Activated CD8-positive, alpha-beta memory T cell treated with anti-CD3 and anti-CD28 coated beads, Interleukin-2, amount 10 ng/mL, durations not matched to agents 7 days and 5 days (primary cell): ENCODE measurements at regions not wholly inside any gene's neighbourhood (a gene's known extent, or its start where the extent isn't known, plus 50 kb on each side); places are given as distances from the start of the nearest gene placed in this dataset.

Source experiments
- ATAC-seq: fragments of 150-1000 bp; cut with Tn5 transposase; one replicate; pipeline ENCODE4 v1.10.0; 2021; ENCODE audit warnings: moderate library complexity
- CTCF ChIA-PET: fragments of 350-600 bp; sonication (Branson Sonifier 250); formaldehyde crosslinking; loops from one replicate; lab custom pipeline; 2021; ENCODE audit warnings: antibody characterized with exemption; lab: Charles Lee
- DNase-seq: peaks from one replicate; pipeline ENCODE4 v3.0.0-alpha.2; 2020
- H3K27ac Mint-ChIP-seq: one replicate; pipeline ENCODE4 v1.8.0; 2021; ENCODE audit warnings: mild to moderate bottlenecking, mixed read lengths
- H3K27me3 Mint-ChIP-seq: one replicate; pipeline ENCODE4 v1.8.0; 2021; ENCODE audit warnings: mixed read lengths
- H3K36me3 Mint-ChIP-seq: one replicate; pipeline ENCODE4 v1.8.0; 2021; ENCODE audit warnings: mild to moderate bottlenecking, mixed read lengths
- H3K4me1 Mint-ChIP-seq: one replicate; pipeline ENCODE4 v1.8.0; 2021; ENCODE audit warnings: mixed read lengths
- H3K4me3 Mint-ChIP-seq: one replicate; pipeline ENCODE4 v1.8.0; 2021; ENCODE audit warnings: mild to moderate bottlenecking, moderate library complexity, mixed read lengths
- H3K9me3 Mint-ChIP-seq: one replicate; pipeline ENCODE4 v1.8.0; 2022; ENCODE audit warnings: low read depth, mixed read lengths

DNA sequence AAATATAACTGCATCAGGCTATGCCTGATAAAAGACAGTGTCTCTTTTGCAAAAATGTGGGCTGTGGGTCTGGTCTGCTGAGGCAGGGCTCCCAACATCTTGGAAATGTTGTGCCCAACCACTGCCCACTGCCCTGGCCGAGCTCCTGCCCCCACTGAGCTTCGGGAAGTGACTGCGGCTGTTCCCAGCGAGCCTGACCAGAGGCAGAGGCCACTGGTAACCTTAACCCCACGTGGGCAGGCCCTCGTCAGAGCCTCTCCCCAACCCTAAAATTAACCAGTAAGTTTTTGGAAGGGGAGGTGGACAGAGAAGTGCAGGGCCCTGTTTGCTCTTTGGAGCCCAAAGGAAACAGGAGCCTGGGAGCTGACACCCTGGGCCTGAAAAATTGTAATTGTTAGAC is 225.9 kb downstream of the MAFB start:
- H3K27ac Mint-ChIP-seq: no peak overlapping the region
- H3K36me3 Mint-ChIP-seq: no peaks in the 10 kb centered on the region
- CTCF ChIA-PET: no interaction called here
- H3K27me3 Mint-ChIP-seq: no peaks in the 10 kb centered on the region
- no peak for DNase-seq
- no peaks in the 10 kb centered on the region for H3K4me1 Mint-ChIP-seq
- no peak for ATAC-seq
- no peak overlapping the region for H3K4me3 Mint-ChIP-seq
- H3K9me3 Mint-ChIP-seq: no peaks in the 10 kb centered on the region

- ATAC-seq (no peak), DNase-seq (no peak)
- H3K27ac Mint-ChIP-seq: no peak overlapping the region
- CTCF ChIA-PET: no interaction called here
- no peaks in the 10 kb centered on the region for H3K9me3 Mint-ChIP-seq
- H3K4me1 Mint-ChIP-seq: no peaks in the 10 kb centered on the region
- H3K27me3 Mint-ChIP-seq: no peaks in the 10 kb centered on the region
- H3K36me3 Mint-ChIP-seq: no peaks in the 10 kb centered on the region
- no peak overlapping the region for H3K4me3 Mint-ChIP-seq
These were observed 226.5 kb downstream of the MAFB start for GRCh38 chr20:40462566-40462965.

DNA sequence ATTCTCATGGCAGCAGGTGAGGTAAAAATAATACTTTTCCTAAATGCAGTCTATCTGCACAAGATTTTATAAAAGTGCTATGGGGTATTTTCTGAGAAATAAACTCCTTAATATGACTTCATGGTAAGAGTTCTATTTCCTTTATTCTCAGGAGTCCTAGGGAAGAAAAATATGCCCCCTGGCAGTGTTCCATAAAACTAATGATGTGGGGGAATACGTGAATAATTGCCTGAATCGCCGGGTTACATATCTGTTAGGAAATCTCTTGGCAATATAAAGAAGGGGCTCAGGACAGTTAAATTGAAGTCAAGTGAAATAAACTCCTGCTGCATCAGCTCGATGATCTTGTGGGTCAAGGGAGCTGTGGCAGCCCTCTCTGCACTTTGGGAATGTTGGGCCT is 229.7 kb downstream of the MAFB start:
- Mint-ChIP-seq H3K36me3 (no peaks in the 10 kb centered on the region), H3K27me3 (no peaks in the 10 kb centered on the region), H3K4me3 (no peak overlapping the region), H3K4me1 (no peaks in the 10 kb centered on the region), H3K27ac (no peak overlapping the region), H3K9me3 (no peaks in the 10 kb centered on the region)
- DNase-seq (no peak), ATAC-seq (no peak)
- CTCF ChIA-PET: no interaction called here

- DNase-seq: no peak
- Mint-ChIP-seq H3K27me3 (no peaks in the 10 kb centered on the region), H3K4me1 (no peaks in the 10 kb centered on the region), H3K4me3 (no peak overlapping the region), H3K9me3 (no peaks in the 10 kb centered on the region), H3K36me3 (no peaks in the 10 kb centered on the region), H3K27ac (no peak overlapping the region)
- ATAC-seq: no peak
- CTCF ChIA-PET: no interaction called here
These were observed 231.6 kb downstream of the MAFB start for GRCh38 chr20:40457404-40457803.

DNA sequence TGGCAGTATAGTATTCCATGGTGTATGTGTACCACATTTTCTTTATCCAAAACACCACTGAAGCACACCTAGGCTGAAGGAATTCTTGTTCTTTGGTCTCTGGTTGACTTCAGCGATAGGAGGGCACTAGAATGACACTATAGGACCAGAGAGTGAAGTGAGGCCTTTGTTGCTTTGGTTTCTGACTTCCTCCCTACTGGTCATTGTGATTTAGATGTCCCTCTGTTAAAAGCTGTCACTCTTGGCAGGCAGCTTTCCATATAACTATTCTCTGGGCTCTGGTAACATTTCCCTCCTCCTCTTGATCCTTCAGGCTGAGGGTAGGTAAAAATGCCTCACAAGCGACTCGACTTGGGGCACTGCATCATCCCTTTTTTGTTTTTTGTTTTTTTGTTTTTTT is 236.3 kb downstream of the MAFB start:
- Mint-ChIP-seq H3K27ac (no peak overlapping the region), H3K9me3 (no peaks in the 10 kb centered on the region), H3K4me1 (no peaks in the 10 kb centered on the region), H3K4me3 (no peak overlapping the region), H3K27me3 (no peaks in the 10 kb centered on the region), H3K36me3 (no peaks in the 10 kb centered on the region)
- ATAC-seq (no peak), DNase-seq (no peak)
- CTCF ChIA-PET: no interaction called here

DNA sequence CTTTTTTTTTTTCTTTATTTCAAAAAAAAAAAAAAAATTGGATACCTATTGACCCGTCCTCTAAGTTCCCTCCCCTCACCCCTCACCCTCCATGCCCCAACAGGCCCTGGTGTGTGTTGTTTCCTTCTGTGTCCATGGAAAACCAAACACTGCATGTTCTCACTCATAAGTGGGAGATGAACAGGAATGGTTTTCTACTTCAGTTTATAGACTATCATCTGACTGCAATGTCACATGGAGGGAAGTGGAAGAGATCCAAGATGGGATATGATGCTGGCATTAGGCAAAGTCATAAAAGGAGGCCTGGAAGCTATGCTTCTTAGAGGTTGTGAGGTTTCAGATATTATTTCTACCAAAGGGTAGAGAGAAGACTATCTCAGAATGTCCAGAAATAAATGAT is 237.5 kb downstream of the MAFB start:
- Mint-ChIP-seq H3K4me1 (no peaks in the 10 kb centered on the region), H3K27ac (no peak overlapping the region), H3K27me3 (no peaks in the 10 kb centered on the region), H3K9me3 (no peaks in the 10 kb centered on the region), H3K4me3 (no peak overlapping the region), H3K36me3 (no peaks in the 10 kb centered on the region)
- CTCF ChIA-PET: no interaction called here
- DNase-seq (no peak), ATAC-seq (no peak)

DNA sequence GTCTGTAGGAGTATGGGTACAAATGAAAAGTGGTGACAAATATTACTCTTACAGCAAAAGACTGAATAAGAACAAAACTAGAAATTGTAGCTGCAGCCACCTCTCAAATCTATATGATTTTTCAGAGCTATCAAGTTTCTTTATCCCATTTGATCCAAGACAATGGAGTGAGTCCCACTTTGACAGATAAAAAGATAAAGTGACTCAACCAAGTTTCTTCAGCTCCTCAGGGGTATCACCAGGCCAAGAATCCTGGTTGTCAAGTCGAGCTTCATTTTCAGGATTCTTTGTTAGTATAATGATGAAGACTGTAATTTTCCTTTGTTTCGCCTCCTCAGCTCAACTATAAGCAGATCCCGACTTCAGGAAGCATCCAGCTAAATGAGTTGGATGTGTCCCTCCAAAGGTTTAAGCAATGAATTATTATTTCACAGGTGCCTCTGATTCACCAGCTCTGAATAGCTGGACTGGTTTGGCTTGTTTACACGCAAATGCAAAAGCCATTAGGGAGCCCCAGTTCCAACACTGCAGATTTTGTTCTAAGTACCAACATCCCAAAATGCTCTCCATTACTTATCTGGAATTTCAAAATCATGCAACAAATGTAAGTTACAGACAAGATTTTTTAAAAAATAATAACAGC is 238.9 kb downstream of the MAFB start:
- H3K27me3 Mint-ChIP-seq: no peaks in the 10 kb centered on the region
- CTCF ChIA-PET: no interaction called here
- ATAC-seq (no peak), DNase-seq (no peak)
- H3K36me3 Mint-ChIP-seq: no peaks in the 10 kb centered on the region
- no peaks in the 10 kb centered on the region for H3K4me1 Mint-ChIP-seq
- no peak overlapping the region for H3K27ac Mint-ChIP-seq
- H3K4me3 Mint-ChIP-seq: no peak overlapping the region
- H3K9me3 Mint-ChIP-seq: no peaks in the 10 kb centered on the region

GRCh38 chr20:40449144-40449690 is 239.8 kb downstream of the MAFB start:
- Mint-ChIP-seq H3K36me3 (no peaks in the 10 kb centered on the region), H3K27me3 (no peaks in the 10 kb centered on the region), H3K4me3 (no peak overlapping the region), H3K4me1 (no peaks in the 10 kb centered on the region), H3K9me3 (no peaks in the 10 kb centered on the region), H3K27ac (no peak overlapping the region)
- CTCF ChIA-PET: no interaction called here
- no peak for ATAC-seq
- no peak for DNase-seq

GRCh38 chr20:40446888-40447287 is 242.1 kb downstream of the MAFB start:
- ATAC-seq: no peak
- CTCF ChIA-PET: no interaction called here
- no peak overlapping the region for H3K27ac Mint-ChIP-seq
- H3K27me3 Mint-ChIP-seq: no peaks in the 10 kb centered on the region
- no peak for DNase-seq
- no peak overlapping the region for H3K4me3 Mint-ChIP-seq
- no peaks in the 10 kb centered on the region for H3K36me3 Mint-ChIP-seq
- H3K4me1 Mint-ChIP-seq: no peaks in the 10 kb centered on the region
- no peaks in the 10 kb centered on the region for H3K9me3 Mint-ChIP-seq

DNA sequence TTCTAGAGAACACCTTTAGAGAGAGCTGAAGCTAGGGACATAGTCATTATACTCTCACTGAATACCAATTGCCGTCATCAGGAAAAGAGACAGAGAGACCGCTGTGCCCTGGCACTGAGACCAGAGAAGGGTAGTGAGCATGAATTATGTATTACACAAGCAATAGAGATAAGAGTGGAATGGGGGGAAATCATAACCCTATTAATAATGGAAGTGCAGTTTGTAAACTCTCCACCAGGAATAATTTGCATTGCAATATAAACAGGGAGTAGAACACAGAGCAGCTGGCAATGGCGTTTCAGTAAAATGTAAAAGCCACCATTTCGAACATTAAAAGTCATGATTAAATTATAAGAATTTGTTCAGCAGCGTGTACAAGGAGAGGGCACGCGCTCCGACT is 244.5 kb downstream of the MAFB start:
- Mint-ChIP-seq H3K27ac (no peak overlapping the region), H3K9me3 (no peaks in the 10 kb centered on the region), H3K27me3 (no peaks in the 10 kb centered on the region), H3K36me3 (no peaks in the 10 kb centered on the region), H3K4me1 (no peaks in the 10 kb centered on the region), H3K4me3 (no peak overlapping the region)
- DNase-seq (no peak), ATAC-seq (no peak)
- CTCF ChIA-PET: interaction anchor here (0.6 kb wide), 1 partner anchor 1739 kb away, joined by 3 read pairs; no protein-coding TSS in a partner anchor

DNA sequence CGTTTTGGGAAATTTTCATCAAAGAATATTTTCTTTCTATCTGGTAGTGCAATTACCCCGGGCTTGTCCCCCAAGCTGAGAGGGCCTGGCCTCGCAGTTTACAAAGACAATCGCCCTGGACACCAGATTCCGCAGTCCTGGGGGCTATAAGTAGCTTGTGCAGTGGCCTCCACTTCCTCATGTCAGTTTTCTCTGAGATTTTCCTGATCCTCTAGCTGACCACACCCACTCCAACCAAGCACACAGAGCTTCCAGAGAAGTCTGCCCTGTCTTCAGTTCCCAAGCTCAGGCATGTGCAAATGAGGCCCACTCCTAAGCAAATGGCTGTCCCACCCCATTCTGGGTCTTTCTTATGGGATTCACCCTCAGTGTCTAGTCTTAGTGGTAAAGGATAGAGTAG is 245.3 kb downstream of the MAFB start:
- no peak overlapping the region for H3K4me3 Mint-ChIP-seq
- no peak for DNase-seq
- H3K4me1 Mint-ChIP-seq: no peaks in the 10 kb centered on the region

GRCh38 chr20:40442181-40442963 is 246.7 kb downstream of the MAFB start:
- no peak overlapping the region for H3K27ac Mint-ChIP-seq
- ATAC-seq: no peak
- no peaks in the 10 kb centered on the region for H3K9me3 Mint-ChIP-seq
- no peaks in the 10 kb centered on the region for H3K4me1 Mint-ChIP-seq
- CTCF ChIA-PET: no interaction called here
- no peaks in the 10 kb centered on the region for H3K36me3 Mint-ChIP-seq
- H3K4me3 Mint-ChIP-seq: no peak overlapping the region
- DNase-seq: no peak
- no peaks in the 10 kb centered on the region for H3K27me3 Mint-ChIP-seq

More for the DNA sequence above, 245.3 kb downstream of the MAFB start:
- Mint-ChIP-seq H3K27me3 (no peaks in the 10 kb centered on the region), H3K36me3 (no peaks in the 10 kb centered on the region), H3K9me3 (no peaks in the 10 kb centered on the region), H3K27ac (no peak overlapping the region)
- no peak for ATAC-seq
- CTCF ChIA-PET: interaction anchor here (0.6 kb wide), 1 partner anchor 1739 kb away, joined by 3 read pairs; no protein-coding TSS in a partner anchor

DNA sequence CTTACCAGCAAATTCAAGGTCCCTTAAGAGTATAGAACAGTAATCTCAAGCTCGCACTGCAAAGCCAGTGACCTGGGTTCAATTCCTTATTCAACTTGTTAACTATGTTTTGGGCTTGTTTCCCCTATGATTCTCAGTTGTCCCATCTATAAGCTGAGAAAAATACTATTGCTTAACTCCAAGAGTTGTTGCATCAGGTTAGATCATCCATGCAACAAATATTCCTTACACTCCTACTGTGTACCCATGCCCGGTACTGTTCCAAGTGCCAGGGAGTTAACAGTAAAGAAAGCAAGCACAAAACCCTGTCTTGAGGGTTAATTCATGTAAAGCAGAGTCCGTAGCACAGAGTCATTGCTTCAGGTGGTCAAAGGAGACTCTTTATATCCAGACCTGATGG is 247.3 kb downstream of the MAFB start:
- Mint-ChIP-seq H3K9me3 (no peaks in the 10 kb centered on the region), H3K27me3 (no peaks in the 10 kb centered on the region), H3K4me3 (no peak overlapping the region), H3K27ac (no peak overlapping the region), H3K36me3 (no peaks in the 10 kb centered on the region), H3K4me1 (no peaks in the 10 kb centered on the region)
- CTCF ChIA-PET: no interaction called here
- DNase-seq: no peak
- no peak for ATAC-seq

DNA sequence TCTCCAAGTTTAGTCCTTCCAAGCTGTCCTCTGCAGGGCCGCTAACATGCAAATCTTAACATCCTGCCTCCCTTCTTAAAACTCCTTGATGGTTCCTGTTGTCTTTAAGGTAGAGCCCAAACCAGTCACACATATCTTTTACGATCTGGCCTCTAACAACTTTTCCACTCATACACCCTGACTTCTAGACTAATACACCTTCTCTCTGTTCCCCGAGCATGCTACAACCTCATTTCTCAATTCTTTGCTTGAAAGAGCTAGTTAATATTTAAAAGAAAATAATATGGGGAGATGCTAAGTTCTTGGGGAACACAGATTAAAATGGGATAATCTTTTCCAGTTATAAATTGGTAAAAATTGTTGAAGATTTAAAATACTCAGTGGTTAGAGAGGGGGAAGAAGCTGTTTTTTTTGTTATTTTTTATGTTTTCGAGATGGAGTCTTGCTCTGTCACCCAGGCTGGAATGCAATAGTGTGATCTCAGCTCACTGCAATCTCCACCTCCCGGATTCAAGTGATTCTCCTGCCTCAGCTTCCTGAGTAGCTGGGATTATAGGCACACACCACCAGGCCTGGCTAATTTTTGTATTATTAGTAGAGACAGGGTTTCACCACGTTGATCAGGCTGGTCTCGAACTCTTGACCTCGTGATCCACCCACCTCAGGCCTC is 250.7 kb downstream of the MAFB start:
- ATAC-seq (no peak), DNase-seq (no peak)
- Mint-ChIP-seq H3K4me3 (no peak overlapping the region), H3K27ac (no peak overlapping the region), H3K27me3 (no peaks in the 10 kb centered on the region), H3K9me3 (no peaks in the 10 kb centered on the region), H3K4me1 (no peaks in the 10 kb centered on the region), H3K36me3 (no peaks in the 10 kb centered on the region)
- CTCF ChIA-PET: no interaction called here
